Thoracic aorta (tissue), 2 donors: ENCODE measurements at regions not wholly inside any gene's neighbourhood (a gene's known extent, or its start where the extent isn't known, plus 50 kb on each side); places are given as distances from the start of the nearest gene placed in this dataset.

ENCODE experiments used
- ATAC-seq: fragments of 150-250 bp; one replicate; pipeline ENCODE4 v1.8.0; 2017; ENCODE audit warnings: low read depth; ENCODE audit not compliant: insufficient number of reproducible peaks, low FRiP score
- DNase-seq: peaks from one replicate; pipeline ENCODE4 v3.0.0-alpha.2; 2020; ENCODE audit warnings: low spot score
- H3K27ac ChIP-seq, 2 donors: fragments of 200-600 bp; sonication (generic); 1 replicate in 1 of 2; 2 replicates in 1 of 2; pipeline ENCODE4 v1.5.1; 2016; ENCODE audit warnings: mild to moderate bottlenecking in 2 of 2, moderate library complexity in 2 of 2
- H3K27me3 ChIP-seq: fragments of 200-600 bp; sonication (generic); replicated peaks from 2 replicates; pipeline ENCODE4 v1.6.0; 2016; ENCODE audit warnings: mild to moderate bottlenecking; ENCODE audit not compliant: insufficient read depth
- H3K36me3 ChIP-seq: fragments of 200-600 bp; sonication (generic); one replicate; pipeline ENCODE4 v1.5.1; 2016
- H3K4me1 ChIP-seq, 2 donors: fragments of 200-600 bp; sonication (generic); 1 replicate in 1 of 2; 2 replicates in 1 of 2; pipeline versions ENCODE4 v1.5.1 to v1.6.0; 2016; ENCODE audit warnings: low read depth in 2 of 2, mild to moderate bottlenecking in 1 of 2; ENCODE audit not compliant: control insufficient read depth in 1 of 2
- H3K4me3 ChIP-seq: fragments of 200-600 bp; sonication (generic); 2 replicates; pipeline ENCODE4 v1.5.1; 2016; ENCODE audit warnings: mild to moderate bottlenecking
- H3K9me3 ChIP-seq: fragments of 200-600 bp; sonication (generic); 2 replicates; pipeline ENCODE4 v1.5.1; 2016
- CTCF ChIP-seq: fragments of 200-600 bp; sonication (generic); IDR thresholded peaks from one replicate; pipeline ENCODE4 v1.5.1; 2019; ENCODE audit warnings: antibody characterized with exemption

- Histone ChIP-seq H3K36me3 (no peaks in the 10 kb centered on the region), H3K4me3 (no peak overlapping the region), H3K9me3 (no peaks in the 10 kb centered on the region), H3K27ac (no peak overlapping the region), H3K27me3 (no peaks in the 10 kb centered on the region), H3K4me1 (peaks cover 4 to 11% of the 10 kb centered on the region in 2 donors)
- ATAC-seq, result no peak
- TF ChIP-seq CTCF, result no peak
- DNase-seq, result no peak
These were observed 433.8 kb upstream of the NRSN1 start for GRCh38 chr6:23692184-23692583.

DNA sequence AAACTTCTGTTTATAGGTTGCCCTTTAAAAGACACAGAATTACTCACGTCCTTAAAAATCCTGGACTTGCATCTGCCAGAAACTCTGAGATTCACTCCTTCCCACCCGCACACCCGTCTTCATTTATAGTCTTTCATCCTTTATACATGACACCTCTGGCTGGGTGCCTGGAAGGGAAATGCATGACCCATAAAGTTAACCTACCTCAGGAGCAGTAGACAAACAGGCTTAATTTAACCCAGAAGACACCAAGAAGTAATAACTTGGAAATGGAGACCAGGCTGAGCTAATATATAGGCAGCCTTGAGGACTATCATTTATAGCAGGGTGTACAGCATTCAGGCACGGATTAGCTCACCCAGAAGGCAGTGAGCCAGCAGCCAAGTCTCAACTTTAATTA is 429.0 kb upstream of the NRSN1 start:
- Histone ChIP-seq H3K4me3 (no peak overlapping the region), H3K9me3 (no peaks in the 10 kb centered on the region), H3K27ac (no peak overlapping the region), H3K36me3 (no peaks in the 10 kb centered on the region), H3K4me1 (no peaks in the 10 kb centered on the region), H3K27me3 (no peaks in the 10 kb centered on the region)
- ATAC-seq (no peak), DNase-seq (no peak)
- TF ChIP-seq CTCF, result no peak

DNA sequence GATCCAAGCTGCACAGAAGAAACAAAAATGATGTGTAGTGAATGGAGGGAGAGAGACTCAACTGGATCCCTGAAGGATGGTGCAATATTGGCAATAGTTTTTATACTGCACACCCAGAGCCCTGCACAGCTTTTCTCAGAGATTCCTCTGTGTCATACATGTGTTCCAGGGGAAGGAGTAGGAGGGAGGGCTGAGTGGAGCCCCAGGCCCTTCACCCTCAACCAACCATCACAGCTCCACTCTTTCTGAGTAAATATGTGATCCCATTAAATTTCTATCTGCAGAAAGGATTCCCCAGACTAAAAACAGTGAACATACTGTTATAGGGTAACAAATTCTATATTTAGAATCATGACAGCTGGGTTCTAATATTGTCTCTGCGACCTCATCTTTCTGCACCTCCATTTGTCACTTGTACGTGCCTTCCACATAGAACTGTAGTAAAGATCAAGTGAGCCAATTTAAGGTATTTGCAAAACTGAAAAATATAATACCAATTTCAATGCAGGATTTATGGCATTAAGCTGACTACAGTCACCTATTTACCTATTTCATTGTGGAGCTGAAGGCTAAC is 421.4 kb upstream of the NRSN1 start:
- H3K27ac ChIP-seq, result no peak overlapping the region
- H3K36me3 ChIP-seq, result no peaks in the 10 kb centered on the region
- no peaks in the 10 kb centered on the region for H3K27me3 ChIP-seq
- no peak for DNase-seq
- no peak for ATAC-seq
- H3K4me3 ChIP-seq, result no peak overlapping the region
- no peak for TF ChIP-seq CTCF
- H3K9me3 ChIP-seq, result no peaks in the 10 kb centered on the region
- H3K4me1 ChIP-seq, result no peaks in the 10 kb centered on the region

GRCh38 chr6:23705697-23706096 is 420.3 kb upstream of the NRSN1 start:
- H3K27ac ChIP-seq, result no peak overlapping the region
- H3K4me1 ChIP-seq, result no peaks in the 10 kb centered on the region
- no peaks in the 10 kb centered on the region for H3K9me3 ChIP-seq
- H3K4me3 ChIP-seq, result no peak overlapping the region
- no peak for TF ChIP-seq CTCF
- DNase-seq (no peak), ATAC-seq (no peak)
- no peaks in the 10 kb centered on the region for H3K36me3 ChIP-seq
- H3K27me3 ChIP-seq, result no peaks in the 10 kb centered on the region

DNA sequence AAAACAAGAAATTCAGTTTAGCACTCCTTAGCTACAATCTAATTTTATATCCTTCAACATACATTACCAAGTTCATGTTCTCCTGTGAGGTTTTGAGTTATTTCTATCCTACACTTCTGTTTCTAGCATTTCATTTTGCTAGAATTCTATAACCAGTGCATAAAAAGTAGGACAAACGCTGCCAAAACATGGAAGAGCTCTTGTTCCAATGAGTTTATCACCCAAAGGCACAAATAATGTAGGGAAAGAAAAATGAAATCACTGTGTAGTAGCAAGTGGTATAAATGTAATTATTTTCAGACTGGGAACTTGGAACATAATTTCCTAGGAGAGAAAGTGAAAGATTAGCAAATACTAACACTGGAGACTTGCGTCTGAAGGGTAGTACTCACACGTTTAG is 413.3 kb upstream of the NRSN1 start:
- H3K4me3 ChIP-seq, result no peak overlapping the region

More for the DNA sequence above, 413.3 kb upstream of the NRSN1 start:
- DNase-seq (no peak), ATAC-seq (no peak)
- H3K4me1 ChIP-seq, result no peaks in the 10 kb centered on the region
- H3K27me3 ChIP-seq, result no peaks in the 10 kb centered on the region
- H3K27ac ChIP-seq, result no peak overlapping the region
- TF ChIP-seq CTCF, result no peak
- H3K36me3 ChIP-seq, result no peaks in the 10 kb centered on the region
- no peaks in the 10 kb centered on the region for H3K9me3 ChIP-seq
